ENCODE measurements at regions not wholly inside any gene's neighbourhood (a gene's known extent, or its start where the extent isn't known, plus 50 kb on each side); places are given as distances from the start of the nearest gene placed in this dataset.

DNA sequence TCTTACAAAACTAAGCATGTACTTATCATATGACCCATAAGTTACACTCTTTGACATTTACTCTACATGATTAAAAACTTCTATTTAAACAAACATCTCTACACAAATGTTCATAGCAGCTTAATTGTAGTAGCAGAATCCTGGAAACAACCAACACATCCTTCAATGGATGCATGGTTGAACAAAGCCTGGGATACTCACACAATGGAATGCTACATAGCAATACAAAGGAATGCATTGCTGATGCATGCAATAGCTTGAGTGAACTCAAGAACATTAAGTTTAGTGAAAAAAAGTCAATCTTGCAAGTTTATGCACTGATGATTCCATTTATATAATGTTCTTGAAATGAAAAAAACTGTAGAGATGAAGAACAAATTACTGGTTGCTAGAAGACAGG is 686.9 kb downstream of the LRRIQ3 start:
- no peak overlapping the region for H3K27ac Mint-ChIP-seq
- H2AFZ ChIP-seq (ENCODE audit: insufficient read depth, low read depth, low read length, poor library complexity, severe bottlenecking) = no peak overlapping the region
- H3K79me2 ChIP-seq (ENCODE audit: control insufficient read depth, insufficient read depth, low read length) = no peaks in the 10 kb centered on the region
- no peaks in the 10 kb centered on the region for H3K9me3 Mint-ChIP-seq (ENCODE audit: insufficient read depth)
- no peak overlapping the region for H3K4me3 ChIP-seq (ENCODE audit: control extremely low read depth in 1 of 5, extremely low read depth in 1 of 5, insufficient read depth in 1 of 5, low read depth in 2 of 5, low read length in 4 of 5)
- CTCF ChIA-PET = no interaction called here
- DNase-seq = no peak
- H3K4me1 ChIP-seq (ENCODE audit: control insufficient read depth in 2 of 2, insufficient read depth in 2 of 2, low read length in 2 of 2) = no peaks in the 10 kb centered on the region
- no peaks in the 10 kb centered on the region for H4K20me1 ChIP-seq (ENCODE audit: control insufficient read depth, insufficient read depth, low read length, poor library complexity, severe bottlenecking)
- intact Hi-C loops (cut with micrococcal nuclease) = no loop called here
- no peaks in the 10 kb centered on the region for H3K4me1 Mint-ChIP-seq
- POLR2A ChIA-PET = no interaction called here
- no peak overlapping the region for H3K4me3 Mint-ChIP-seq
- ATAC-seq (ENCODE audit: low read depth) = no peak
- H3K27ac ChIP-seq (ENCODE audit: low read length in 2 of 2) = no peak overlapping the region
- H3K27me3 Mint-ChIP-seq = no peaks in the 10 kb centered on the region
- no peaks in the 10 kb centered on the region for H3K27me3 ChIP-seq (replicated peaks in 1 of 4; ENCODE audit: control extremely low read depth in 1 of 4, control insufficient read depth in 3 of 4, insufficient read depth in 4 of 4, low read length in 3 of 4)
- H3K36me3 ChIP-seq (replicated peaks in 1 of 2; ENCODE audit: control extremely low read depth in 1 of 2, control insufficient read depth in 1 of 2, extremely low read depth in 1 of 2, insufficient read depth in 2 of 2, low read length in 1 of 2) = no peaks in the 10 kb centered on the region
- no peak overlapping the region for H3K9ac ChIP-seq (ENCODE audit: low read length)
- H3K9me3 ChIP-seq (ENCODE audit: control extremely low read depth in 1 of 3, control insufficient read depth in 2 of 3, insufficient read depth in 1 of 3, low read length in 2 of 3) = peaks cover 0 to 3% (median 2%) of the 10 kb centered on the region in 3 donors
- TF ChIP-seq, protein P1, sequence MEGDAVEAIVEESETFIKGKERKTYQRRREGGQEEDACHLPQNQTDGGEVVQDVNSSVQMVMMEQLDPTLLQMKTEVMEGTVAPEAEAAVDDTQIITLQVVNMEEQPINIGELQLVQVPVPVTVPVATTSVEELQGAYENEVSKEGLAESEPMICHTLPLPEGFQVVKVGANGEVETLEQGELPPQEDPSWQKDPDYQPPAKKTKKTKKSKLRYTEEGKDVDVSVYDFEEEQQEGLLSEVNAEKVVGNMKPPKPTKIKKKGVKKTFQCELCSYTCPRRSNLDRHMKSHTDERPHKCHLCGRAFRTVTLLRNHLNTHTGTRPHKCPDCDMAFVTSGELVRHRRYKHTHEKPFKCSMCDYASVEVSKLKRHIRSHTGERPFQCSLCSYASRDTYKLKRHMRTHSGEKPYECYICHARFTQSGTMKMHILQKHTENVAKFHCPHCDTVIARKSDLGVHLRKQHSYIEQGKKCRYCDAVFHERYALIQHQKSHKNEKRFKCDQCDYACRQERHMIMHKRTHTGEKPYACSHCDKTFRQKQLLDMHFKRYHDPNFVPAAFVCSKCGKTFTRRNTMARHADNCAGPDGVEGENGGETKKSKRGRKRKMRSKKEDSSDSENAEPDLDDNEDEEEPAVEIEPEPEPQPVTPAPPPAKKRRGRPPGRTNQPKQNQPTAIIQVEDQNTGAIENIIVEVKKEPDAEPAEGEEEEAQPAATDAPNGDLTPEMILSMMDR (IDR thresholded peaks at IDR 0.05) = no peak
- no peak for TF ChIP-seq EZH2 (IDR thresholded peaks at IDR 0.05; ENCODE audit: borderline replicate concordance, insufficient read depth, low read depth, low read length, poor library complexity, severe bottlenecking)
- no peak overlapping the region for H3K4me2 ChIP-seq (replicated peaks; ENCODE audit: low read depth, low read length, poor library complexity, severe bottlenecking)

DNA sequence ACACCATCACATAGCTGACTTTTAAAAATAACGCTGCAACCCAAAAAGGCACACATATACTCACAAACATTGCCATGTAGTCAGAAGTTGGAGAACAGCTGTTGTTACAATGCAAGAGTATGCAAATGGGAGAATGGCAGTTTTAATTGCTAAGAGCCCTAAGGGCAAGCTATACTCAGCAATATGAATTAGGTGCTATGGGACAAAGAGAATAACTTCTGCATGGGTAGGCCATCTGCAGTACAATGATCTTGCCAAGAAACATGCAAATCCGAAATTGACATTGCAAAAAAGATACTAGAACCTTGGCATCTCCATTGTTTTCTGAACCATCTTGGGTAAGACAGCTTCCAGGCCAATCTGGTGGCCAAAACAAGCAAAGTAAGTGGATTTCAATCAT is 697.8 kb downstream of the LRRIQ3 start:
- DNase-seq = no peak
- Histone ChIP-seq H3K4me1 (ENCODE audit: control insufficient read depth in 2 of 2, insufficient read depth in 2 of 2, low read length in 2 of 2) (no peaks in the 10 kb centered on the region), H3K79me2 (ENCODE audit: control insufficient read depth, insufficient read depth, low read length) (no peaks in the 10 kb centered on the region), H3K9ac (ENCODE audit: low read length) (no peak overlapping the region), H3K27ac (ENCODE audit: low read length in 2 of 2) (no peak overlapping the region), H3K9me3 (ENCODE audit: control extremely low read depth in 1 of 3, control insufficient read depth in 2 of 3, insufficient read depth in 1 of 3, low read length in 2 of 3) (no peaks in the 10 kb centered on the region), H3K4me2 (replicated peaks; ENCODE audit: low read depth, low read length, poor library complexity, severe bottlenecking) (no peak overlapping the region), H2AFZ (ENCODE audit: insufficient read depth, low read depth, low read length, poor library complexity, severe bottlenecking) (no peak overlapping the region), H4K20me1 (ENCODE audit: control insufficient read depth, insufficient read depth, low read length, poor library complexity, severe bottlenecking) (no peaks in the 10 kb centered on the region), H3K4me3 (ENCODE audit: control extremely low read depth in 1 of 5, extremely low read depth in 1 of 5, insufficient read depth in 1 of 5, low read depth in 2 of 5, low read length in 4 of 5) (no peak overlapping the region), H3K36me3 (replicated peaks in 1 of 2; ENCODE audit: control extremely low read depth in 1 of 2, control insufficient read depth in 1 of 2, extremely low read depth in 1 of 2, insufficient read depth in 2 of 2, low read length in 1 of 2) (no peaks in the 10 kb centered on the region), H3K27me3 (replicated peaks in 1 of 4; ENCODE audit: control extremely low read depth in 1 of 4, control insufficient read depth in 3 of 4, insufficient read depth in 4 of 4, low read length in 3 of 4) (no peaks in the 10 kb centered on the region)
- no peak for ATAC-seq (ENCODE audit: low read depth)
- intact Hi-C loops (cut with micrococcal nuclease) = no loop called here
- no peak overlapping the region for H3K27ac Mint-ChIP-seq
- 45% methylated on average over 1 of the region's 2 CpGs for WGBS (ENCODE audit: insufficient coverage)
- H3K9me3 Mint-ChIP-seq (ENCODE audit: insufficient read depth) = no peaks in the 10 kb centered on the region
- ChIA-PET CTCF (no interaction called here), POLR2A (no interaction called here)
- H3K4me1 Mint-ChIP-seq = no peaks in the 10 kb centered on the region
- TF ChIP-seq EZH2 (IDR thresholded peaks at IDR 0.05; ENCODE audit: borderline replicate concordance, insufficient read depth, low read depth, low read length, poor library complexity, severe bottlenecking) = no peak
- TF ChIP-seq, protein P1 (IDR thresholded peaks at IDR 0.05) = no peak
- H3K4me3 Mint-ChIP-seq = no peak overlapping the region
- no peaks in the 10 kb centered on the region for H3K27me3 Mint-ChIP-seq

All from B cell (primary cell).